ENCODE measurements at regions not wholly inside any gene's neighbourhood (a gene's known extent, or its start where the extent isn't known, plus 50 kb on each side); places are given as distances from the start of the nearest gene placed in this dataset.

DNA sequence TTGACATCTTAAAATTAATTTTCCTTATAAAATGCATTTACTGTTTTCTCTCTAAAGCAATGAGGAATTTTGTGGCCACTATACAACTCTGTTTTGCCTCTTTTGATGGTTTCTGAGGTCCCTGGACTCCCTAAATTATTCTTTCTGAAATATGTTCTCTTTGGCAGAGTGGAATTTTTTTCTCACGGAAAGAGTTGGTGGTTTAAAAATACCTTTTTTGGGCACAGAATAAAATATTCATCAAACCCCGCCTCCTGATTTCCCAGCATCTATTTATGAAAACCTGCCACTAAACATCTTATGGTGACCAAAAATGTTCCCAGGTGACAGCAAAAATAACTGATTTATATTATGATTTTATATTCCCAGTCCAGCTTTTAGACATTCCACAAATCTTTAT, 165.3 kb upstream of the SYT6 start:
- Histone ChIP-seq H3K36me3 (no peaks in the 10 kb centered on the region), H3K27ac (no peak overlapping the region), H3K4me1 (no peaks in the 10 kb centered on the region), H3K4me3 (no peak overlapping the region), H3K27me3 (no peaks in the 10 kb centered on the region), H3K9me3 (no peaks in the 10 kb centered on the region)
- no peak for DNase-seq (ENCODE audit: extremely low spot score in 2 of 2)
- no peak for TF ChIP-seq POLR2AphosphoS5 (IDR thresholded peaks at IDR 0.05; ENCODE audit: insufficient read depth in 1 of 2, low read depth in 1 of 2)
- no peak for TF ChIP-seq POLR2A (IDR thresholded peaks at IDR 0.05)
- TF ChIP-seq, protein P1, sequence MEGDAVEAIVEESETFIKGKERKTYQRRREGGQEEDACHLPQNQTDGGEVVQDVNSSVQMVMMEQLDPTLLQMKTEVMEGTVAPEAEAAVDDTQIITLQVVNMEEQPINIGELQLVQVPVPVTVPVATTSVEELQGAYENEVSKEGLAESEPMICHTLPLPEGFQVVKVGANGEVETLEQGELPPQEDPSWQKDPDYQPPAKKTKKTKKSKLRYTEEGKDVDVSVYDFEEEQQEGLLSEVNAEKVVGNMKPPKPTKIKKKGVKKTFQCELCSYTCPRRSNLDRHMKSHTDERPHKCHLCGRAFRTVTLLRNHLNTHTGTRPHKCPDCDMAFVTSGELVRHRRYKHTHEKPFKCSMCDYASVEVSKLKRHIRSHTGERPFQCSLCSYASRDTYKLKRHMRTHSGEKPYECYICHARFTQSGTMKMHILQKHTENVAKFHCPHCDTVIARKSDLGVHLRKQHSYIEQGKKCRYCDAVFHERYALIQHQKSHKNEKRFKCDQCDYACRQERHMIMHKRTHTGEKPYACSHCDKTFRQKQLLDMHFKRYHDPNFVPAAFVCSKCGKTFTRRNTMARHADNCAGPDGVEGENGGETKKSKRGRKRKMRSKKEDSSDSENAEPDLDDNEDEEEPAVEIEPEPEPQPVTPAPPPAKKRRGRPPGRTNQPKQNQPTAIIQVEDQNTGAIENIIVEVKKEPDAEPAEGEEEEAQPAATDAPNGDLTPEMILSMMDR (IDR thresholded peaks at IDR 0.05), result no peak
- intact Hi-C loops (cut with DNase I), result no loop called here

DNA sequence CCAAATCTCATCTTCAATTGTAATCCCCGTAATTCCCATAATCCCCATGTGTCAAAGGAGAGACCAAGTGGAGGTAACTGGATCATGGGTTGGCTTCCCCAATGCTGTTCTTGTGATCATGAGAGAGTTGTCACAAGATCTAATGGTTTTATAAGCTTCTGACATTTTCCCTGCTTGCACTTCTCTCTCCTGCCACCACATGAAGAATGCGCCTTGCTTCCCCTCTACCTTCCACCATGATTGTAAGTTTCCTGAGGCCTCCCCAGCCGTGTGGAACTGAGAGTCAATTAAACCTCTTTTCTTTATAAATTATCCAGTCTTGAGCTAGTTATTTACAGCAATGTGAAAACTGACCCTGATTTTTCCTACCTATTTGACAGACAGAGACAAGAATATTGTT, 162.5 kb upstream of the SYT6 start:
- H3K27me3 ChIP-seq, result no peaks in the 10 kb centered on the region
- H3K4me1 ChIP-seq, result no peaks in the 10 kb centered on the region
- no peaks in the 10 kb centered on the region for H3K9me3 ChIP-seq
- intact Hi-C loops (cut with DNase I), result no loop called here
- no peaks in the 10 kb centered on the region for H3K36me3 ChIP-seq
- DNase-seq (ENCODE audit: extremely low spot score in 2 of 2), result no peak
- no peak overlapping the region for H3K4me3 ChIP-seq
- TF ChIP-seq POLR2A (IDR thresholded peaks at IDR 0.05), result no peak
- TF ChIP-seq, protein P1 (IDR thresholded peaks at IDR 0.05), result no peak
- TF ChIP-seq POLR2AphosphoS5 (IDR thresholded peaks at IDR 0.05; ENCODE audit: insufficient read depth in 1 of 2, low read depth in 1 of 2), result no peak
- no peak overlapping the region for H3K27ac ChIP-seq

DNA sequence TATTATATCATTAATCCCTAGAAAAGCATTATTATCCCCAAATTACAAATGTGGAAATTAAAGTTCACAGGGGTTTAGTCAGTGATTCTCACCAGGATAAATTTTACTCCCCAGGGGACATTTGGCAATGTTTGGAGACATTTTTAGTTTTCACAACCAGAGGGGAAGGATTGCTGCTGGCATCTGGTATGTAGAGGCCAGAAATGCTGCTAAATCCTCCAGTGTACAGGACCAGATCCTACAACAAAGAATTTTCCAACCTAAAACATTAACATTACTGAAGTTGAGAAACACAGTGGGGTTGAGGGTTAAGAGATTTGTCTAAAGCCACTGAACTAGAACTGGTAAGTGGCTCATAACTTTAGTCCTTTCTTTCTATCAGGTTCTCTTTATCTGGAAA, 162.0 kb upstream of the SYT6 start:
- DNase-seq (ENCODE audit: extremely low spot score in 2 of 2), result no peak
- intact Hi-C loops (cut with DNase I), result no loop called here
- TF ChIP-seq POLR2A (IDR thresholded peaks at IDR 0.05) (no peak), POLR2AphosphoS5 (IDR thresholded peaks at IDR 0.05; ENCODE audit: insufficient read depth in 1 of 2, low read depth in 1 of 2) (no peak)
- TF ChIP-seq, protein P1 (IDR thresholded peaks at IDR 0.05), result no peak
- Histone ChIP-seq H3K4me1 (no peaks in the 10 kb centered on the region), H3K4me3 (no peak overlapping the region), H3K36me3 (no peaks in the 10 kb centered on the region), H3K27ac (no peak overlapping the region), H3K9me3 (no peaks in the 10 kb centered on the region), H3K27me3 (no peaks in the 10 kb centered on the region)

DNA sequence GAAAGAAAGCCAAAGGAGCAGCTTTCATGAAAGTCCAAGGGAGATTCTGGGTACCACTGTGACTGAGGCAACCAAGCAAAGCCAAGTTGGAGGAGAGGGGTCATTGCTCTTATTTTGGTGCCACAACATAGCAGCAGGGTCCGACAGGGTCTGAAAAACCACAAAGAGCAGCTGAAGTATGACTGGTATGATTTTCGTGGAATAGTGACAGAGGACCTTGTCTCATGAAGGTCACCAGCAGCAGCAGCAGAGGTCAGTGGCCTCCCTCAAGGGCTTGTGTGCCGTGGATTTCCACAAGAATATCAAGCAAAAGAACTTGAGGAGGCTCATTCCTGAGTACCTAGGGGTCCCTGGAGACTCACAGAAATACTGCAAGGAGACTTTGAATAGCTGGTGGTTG, 160.9 kb upstream of the SYT6 start:
- Histone ChIP-seq H3K27ac (no peak overlapping the region), H3K4me1 (no peaks in the 10 kb centered on the region), H3K27me3 (no peaks in the 10 kb centered on the region), H3K4me3 (no peak overlapping the region), H3K9me3 (no peaks in the 10 kb centered on the region), H3K36me3 (no peaks in the 10 kb centered on the region)
- intact Hi-C loops (cut with DNase I), result no loop called here
- TF ChIP-seq, protein P1 (IDR thresholded peaks at IDR 0.05), result no peak
- TF ChIP-seq POLR2AphosphoS5 (IDR thresholded peaks at IDR 0.05; ENCODE audit: insufficient read depth in 1 of 2, low read depth in 1 of 2) (no peak), POLR2A (IDR thresholded peaks at IDR 0.05) (no peak)
- no peak for DNase-seq (ENCODE audit: extremely low spot score in 2 of 2)

DNA sequence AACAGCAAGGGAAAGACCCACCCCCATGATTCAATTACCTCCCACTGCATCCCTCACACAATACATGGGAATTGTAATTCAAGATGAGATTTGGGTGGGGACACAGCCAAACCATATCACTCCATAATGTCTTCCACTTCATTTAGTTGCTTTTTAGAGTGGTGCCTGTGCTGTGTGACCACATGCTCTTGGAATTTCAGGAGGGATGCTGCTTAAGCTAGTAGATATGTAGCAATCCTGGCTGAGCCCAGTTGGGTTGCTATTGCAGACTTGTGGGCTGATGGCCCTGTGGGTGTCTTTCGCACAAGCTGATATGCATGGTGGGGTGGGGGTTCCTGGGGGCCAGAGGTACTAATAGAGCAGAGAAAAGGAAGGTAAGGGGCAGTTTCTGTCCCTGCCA, 160.4 kb upstream of the SYT6 start:
- no peak overlapping the region for H3K4me3 ChIP-seq
- no peak for DNase-seq (ENCODE audit: extremely low spot score in 2 of 2)
- H3K27me3 ChIP-seq, result no peaks in the 10 kb centered on the region
- H3K4me1 ChIP-seq, result no peaks in the 10 kb centered on the region
- intact Hi-C loops (cut with DNase I), result no loop called here
- TF ChIP-seq, protein P1 (IDR thresholded peaks at IDR 0.05), result no peak
- no peak for TF ChIP-seq POLR2AphosphoS5 (IDR thresholded peaks at IDR 0.05; ENCODE audit: insufficient read depth in 1 of 2, low read depth in 1 of 2)
- no peak for TF ChIP-seq POLR2A (IDR thresholded peaks at IDR 0.05)
- no peak overlapping the region for H3K27ac ChIP-seq
- no peaks in the 10 kb centered on the region for H3K36me3 ChIP-seq
- H3K9me3 ChIP-seq, result no peaks in the 10 kb centered on the region
